Subcutaneous abdominal adipose tissue (tissue), 5 donors: ENCODE measurements at regions not wholly inside any gene's neighbourhood (a gene's known extent, or its start where the extent isn't known, plus 50 kb on each side); places are given as distances from the start of the nearest gene placed in this dataset.

Experiments
- H3K27ac ChIP-seq: one replicate; pipeline ENCODE4 v1.7.0; 2013; ENCODE audit warnings: low read depth, mild to moderate bottlenecking, inconsistent platforms, low read length, moderate library complexity
- H3K27me3 ChIP-seq, 5 donors: one replicate each; pipeline ENCODE4 v1.7.0; 2013; ENCODE audit warnings: low read length in 5 of 5, inconsistent platforms in 1 of 5; ENCODE audit not compliant: control insufficient read depth in 5 of 5, insufficient read depth in 4 of 5
- H3K36me3 ChIP-seq, 5 donors: one replicate each; pipeline ENCODE4 v1.7.0; 2013; ENCODE audit warnings: low read length in 5 of 5; ENCODE audit not compliant: control insufficient read depth in 5 of 5, insufficient read depth in 5 of 5
- H3K4me1 ChIP-seq, 5 donors: one replicate each; pipeline ENCODE4 v1.7.0; 2013; ENCODE audit warnings: low read length in 5 of 5, mild to moderate bottlenecking in 3 of 5, moderate library complexity in 1 of 5; ENCODE audit not compliant: control insufficient read depth in 5 of 5, insufficient read depth in 5 of 5
- H3K4me3 ChIP-seq, 5 donors: one replicate each; pipeline ENCODE4 v1.7.0; 2013; ENCODE audit warnings: low read length in 5 of 5, low read depth in 1 of 5
- H3K9ac ChIP-seq, 5 donors: one replicate each; pipeline ENCODE4 v1.7.0; 2013; ENCODE audit warnings: low read length in 5 of 5, mild to moderate bottlenecking in 4 of 5, moderate library complexity in 3 of 5
- H3K9me3 ChIP-seq, 5 donors: one replicate each; pipeline ENCODE4 v1.7.0; 2013; ENCODE audit warnings: low read length in 5 of 5; ENCODE audit not compliant: control insufficient read depth in 5 of 5
- donor health status: healthy.
- donor health status: healthy.
- donor health status: healthy.
- donor health status: healthy.
- donor health status: healthy.

- Histone ChIP-seq H3K36me3 (no peaks in the 10 kb centered on the region), H3K4me3 (no peak overlapping the region), H3K9ac (no peak overlapping the region), H3K9me3 (no peaks in the 10 kb centered on the region), H3K27me3 (peaks cover 0 to 4% (median 2%) of the 10 kb centered on the region in 5 donors), H3K4me1 (peaks cover 0 to 9% (median 0%) of the 10 kb centered on the region in 5 donors), H3K27ac (no peak overlapping the region)
Measured at GRCh38 chr20:51335329-51335841, 207.1 kb downstream of the NFATC2 start.

- no peaks in the 10 kb centered on the region for H3K36me3 ChIP-seq
Measured at GRCh38 chr20:51334609-51335008, 207.9 kb downstream of the NFATC2 start.

GRCh38 chr20:51333971-51334370 is 208.5 kb downstream of the NFATC2 start:
- H3K27me3 ChIP-seq: peaks cover 0 to 4% (median 2%) of the 10 kb centered on the region in 5 donors
- peaks cover 0 to 1% (median 0%) of the 10 kb centered on the region in 5 donors for H3K4me1 ChIP-seq
- H3K9me3 ChIP-seq: no peaks in the 10 kb centered on the region
- H3K9ac ChIP-seq: no peak overlapping the region
- H3K36me3 ChIP-seq: no peaks in the 10 kb centered on the region
- H3K27ac ChIP-seq: no peak overlapping the region
- no peak overlapping the region for H3K4me3 ChIP-seq

More at GRCh38 chr20:51334609-51335008, 207.9 kb downstream of the NFATC2 start:
- no peak overlapping the region for H3K4me3 ChIP-seq
- peaks cover 0 to 8% (median 0%) of the 10 kb centered on the region in 5 donors for H3K4me1 ChIP-seq
- no peak overlapping the region for H3K27ac ChIP-seq
- H3K9ac ChIP-seq: no peak overlapping the region
- peaks cover 0 to 4% (median 2%) of the 10 kb centered on the region in 5 donors for H3K27me3 ChIP-seq
- H3K9me3 ChIP-seq: no peaks in the 10 kb centered on the region

GRCh38 chr20:51333446-51333845 is 209.1 kb downstream of the NFATC2 start:
- Histone ChIP-seq H3K4me1 (no peaks in the 10 kb centered on the region), H3K9ac (no peak overlapping the region), H3K9me3 (no peaks in the 10 kb centered on the region), H3K27me3 (peaks cover 0 to 4% (median 0%) of the 10 kb centered on the region in 5 donors), H3K27ac (no peak overlapping the region), H3K4me3 (no peak overlapping the region), H3K36me3 (no peaks in the 10 kb centered on the region)

GRCh38 chr20:51331481-51331880 is 211.0 kb downstream of the NFATC2 start:
- no peaks in the 10 kb centered on the region for H3K36me3 ChIP-seq
- H3K4me3 ChIP-seq: no peak overlapping the region
- H3K27ac ChIP-seq: no peak overlapping the region
- no peaks in the 10 kb centered on the region for H3K9me3 ChIP-seq
- no peak overlapping the region for H3K9ac ChIP-seq
- peaks cover 0 to 9% (median 5%) of the 10 kb centered on the region in 5 donors for H3K4me1 ChIP-seq
- H3K27me3 ChIP-seq: peaks cover 0 to 6% (median 0%) of the 10 kb centered on the region in 5 donors

GRCh38 chr20:51329845-51330244 is 212.7 kb downstream of the NFATC2 start:
- Histone ChIP-seq H3K27ac (no peak overlapping the region), H3K36me3 (no peaks in the 10 kb centered on the region), H3K9me3 (peaks cover 0 to 8% (median 6%) of the 10 kb centered on the region in 5 donors), H3K27me3 (peaks cover 0 to 8% (median 2%) of the 10 kb centered on the region in 5 donors), H3K4me3 (no peak overlapping the region), H3K9ac (no peak overlapping the region), H3K4me1 (peaks cover 0 to 12% (median 5%) of the 10 kb centered on the region in 5 donors)

- no peak overlapping the region for H3K9ac ChIP-seq
- peaks cover 0 to 8% (median 7%) of the 10 kb centered on the region in 5 donors for H3K9me3 ChIP-seq
- H3K4me3 ChIP-seq: no peak overlapping the region
- H3K27me3 ChIP-seq: peaks cover 0 to 20% (median 2%) of the 10 kb centered on the region in 5 donors
- peaks cover 0 to 12% (median 5%) of the 10 kb centered on the region in 5 donors for H3K4me1 ChIP-seq
- H3K27ac ChIP-seq: no peak overlapping the region
- H3K36me3 ChIP-seq: no peaks in the 10 kb centered on the region
Measured at GRCh38 chr20:51327251-51327841, 215.2 kb downstream of the NFATC2 start.

GRCh38 chr20:51326201-51326819 is 216.2 kb downstream of the NFATC2 start:
- Histone ChIP-seq H3K4me3 (no peak overlapping the region), H3K9ac (no peak overlapping the region), H3K9me3 (peaks cover 0 to 8% (median 7%) of the 10 kb centered on the region in 5 donors), H3K27ac (no peak overlapping the region), H3K4me1 (peaks cover 0 to 12% (median 5%) of the 10 kb centered on the region in 5 donors), H3K27me3 (peaks cover 0 to 20% (median 2%) of the 10 kb centered on the region in 5 donors), H3K36me3 (no peaks in the 10 kb centered on the region)

GRCh38 chr20:51322164-51322707 is 220.3 kb downstream of the NFATC2 start:
- Histone ChIP-seq H3K4me3 (no peak overlapping the region), H3K9ac (no peak overlapping the region), H3K9me3 (peaks cover 0 to 8% (median 7%) of the 10 kb centered on the region in 5 donors), H3K36me3 (no peaks in the 10 kb centered on the region), H3K4me1 (peaks cover 0 to 13% (median 1%) of the 10 kb centered on the region in 5 donors), H3K27me3 (peaks cover 0 to 23% (median 6%) of the 10 kb centered on the region in 5 donors), H3K27ac (no peak overlapping the region)
